Keratinocyte (primary cell): ENCODE measurements at regions not wholly inside any gene's neighbourhood (a gene's known extent, or its start where the extent isn't known, plus 50 kb on each side); places are given as distances from the start of the nearest gene placed in this dataset.

Source experiments
- DNase-seq: peaks from one replicate; pipeline ENCODE4 v3.0.0-alpha.2; 2011; ENCODE audit warnings: low read depth, missing footprints, low spot score
- FAIRE-seq: peaks from 2 replicates; lab custom pipeline; 2011; peaks lifted over from hg19 to GRCh38; lab: Jason Lieb, UNC
- H2AFZ ChIP-seq: 2 replicates; pipeline ENCODE4 v1.6.0; 2012; ENCODE audit warnings: low read length, control low read depth, inconsistent platforms; ENCODE audit not compliant: control insufficient read depth
- H3K27ac ChIP-seq: 2 replicates; pipeline ENCODE4 v1.5.1; 2011; ENCODE audit warnings: low read length; ENCODE audit not compliant: control insufficient read depth, insufficient read depth
- H3K27me3 ChIP-seq: 3 replicates; pipeline ENCODE4 v1.6.0; 2011; ENCODE audit warnings: low read length; ENCODE audit not compliant: control insufficient read depth, insufficient read depth; ENCODE audit errors: extremely low read depth
- H3K36me3 ChIP-seq, 2 experiments: 2 replicates in 1 of 2; 3 replicates in 1 of 2; pipeline ENCODE4 v1.5.1; 2011; ENCODE audit warnings: low read length in 2 of 2, mild to moderate bottlenecking in 1 of 2; ENCODE audit not compliant: control insufficient read depth in 2 of 2, insufficient read depth in 2 of 2; ENCODE audit errors: extremely low read depth in 1 of 2
- H3K4me1 ChIP-seq: 3 replicates; pipeline ENCODE4 v1.5.1; 2011; ENCODE audit warnings: low read length; ENCODE audit not compliant: control insufficient read depth, insufficient read depth; ENCODE audit errors: extremely low read depth
- H3K4me2 ChIP-seq: 3 replicates; pipeline ENCODE4 v1.6.0; 2011; ENCODE audit warnings: low read depth, low read length; ENCODE audit not compliant: control insufficient read depth, insufficient read depth; ENCODE audit errors: extremely low read depth
- H3K4me3 ChIP-seq, 3 experiments: fragments of 200-600 bp in 1 of 3; sonication (generic) in 1 of 3; 2 replicates in 2 of 3; 3 replicates in 1 of 3; pipeline ENCODE4 v1.5.1; 2011 to 2016; ENCODE audit warnings: low read length in 3 of 3, mild to moderate bottlenecking in 3 of 3, control low read depth in 2 of 3, inconsistent platforms in 1 of 3, low read depth in 1 of 3, mixed read lengths in 1 of 3, mixed run types in 1 of 3, moderate library complexity in 1 of 3; ENCODE audit not compliant: control insufficient read depth in 2 of 3, insufficient read depth in 2 of 3; ENCODE audit errors: extremely low read depth in 1 of 3
- H3K79me2 ChIP-seq: 2 replicates; pipeline ENCODE4 v1.6.0; 2012; ENCODE audit warnings: low read length; ENCODE audit not compliant: control insufficient read depth, insufficient read depth
- H3K9ac ChIP-seq: 3 replicates; pipeline ENCODE4 v1.6.0; 2011; ENCODE audit warnings: low read length; ENCODE audit not compliant: control insufficient read depth, insufficient read depth; ENCODE audit errors: extremely low read depth
- H3K9me1 ChIP-seq: 3 replicates; pipeline ENCODE4 v1.6.0; 2011; ENCODE audit warnings: low read length; ENCODE audit not compliant: control insufficient read depth, insufficient read depth; ENCODE audit errors: extremely low read depth
- H3K9me3 ChIP-seq: 2 replicates; pipeline ENCODE4 v1.5.1; 2012; ENCODE audit warnings: low read depth, low read length; ENCODE audit not compliant: control insufficient read depth
- H4K20me1 ChIP-seq: 3 replicates; pipeline ENCODE4 v1.6.0; 2011; ENCODE audit warnings: low read length; ENCODE audit not compliant: control insufficient read depth, insufficient read depth; ENCODE audit errors: extremely low read depth
- EZH2 ChIP-seq: IDR thresholded peaks from one replicate; pipeline ENCODE4 v1.6.1; 2012; ENCODE audit warnings: inconsistent platforms, mild to moderate bottlenecking, low read length, moderate library complexity
- dilution Hi-C: fragments of 300-500 bp; cut with MboI; formaldehyde crosslinking; loops from one replicate; pipeline ENCODE4 v1.7.0; 2020; ENCODE audit warnings: low sequenced_read_pairs; ENCODE audit not compliant: extremely low pct_ligation_motif_present
- TF ChIP-seq, protein P1 (sequence below), 3 experiments: IDR thresholded peaks in 1 of 3; conservative IDR thresholded peaks in 1 of 3; optimal IDR thresholded peaks in 1 of 3; 2 replicates in 2 of 3; 3 replicates in 1 of 3; pipeline versions ENCODE3 to v1.5.1; 2011; ENCODE audit warnings: low read length in 3 of 3, mild to moderate bottlenecking in 3 of 3, moderate library complexity in 2 of 3, control low read depth in 1 of 3, inconsistent platforms in 1 of 3; ENCODE audit not compliant: insufficient read depth in 2 of 3; ENCODE audit errors: extremely low read depth in 1 of 3

GRCh38 chr5:98700730-98701129 is 72.7 kb upstream of the RGMB start:
- no peak for FAIRE-seq
- dilution Hi-C loops, result no loop called here
- no peaks in the 10 kb centered on the region for H3K79me2 ChIP-seq

GRCh38 chr5:98705841-98706240 is 67.6 kb upstream of the RGMB start:
- dilution Hi-C loops, result no loop called here

More at GRCh38 chr5:98700730-98701129, 72.7 kb upstream of the RGMB start:
- peak overlapping the region; percentile 30 for H2AFZ ChIP-seq
- H3K4me3 ChIP-seq, result no peak overlapping the region
- H3K27ac ChIP-seq, result no peak overlapping the region
- no peak for TF ChIP-seq EZH2
- TF ChIP-seq, protein P1, sequence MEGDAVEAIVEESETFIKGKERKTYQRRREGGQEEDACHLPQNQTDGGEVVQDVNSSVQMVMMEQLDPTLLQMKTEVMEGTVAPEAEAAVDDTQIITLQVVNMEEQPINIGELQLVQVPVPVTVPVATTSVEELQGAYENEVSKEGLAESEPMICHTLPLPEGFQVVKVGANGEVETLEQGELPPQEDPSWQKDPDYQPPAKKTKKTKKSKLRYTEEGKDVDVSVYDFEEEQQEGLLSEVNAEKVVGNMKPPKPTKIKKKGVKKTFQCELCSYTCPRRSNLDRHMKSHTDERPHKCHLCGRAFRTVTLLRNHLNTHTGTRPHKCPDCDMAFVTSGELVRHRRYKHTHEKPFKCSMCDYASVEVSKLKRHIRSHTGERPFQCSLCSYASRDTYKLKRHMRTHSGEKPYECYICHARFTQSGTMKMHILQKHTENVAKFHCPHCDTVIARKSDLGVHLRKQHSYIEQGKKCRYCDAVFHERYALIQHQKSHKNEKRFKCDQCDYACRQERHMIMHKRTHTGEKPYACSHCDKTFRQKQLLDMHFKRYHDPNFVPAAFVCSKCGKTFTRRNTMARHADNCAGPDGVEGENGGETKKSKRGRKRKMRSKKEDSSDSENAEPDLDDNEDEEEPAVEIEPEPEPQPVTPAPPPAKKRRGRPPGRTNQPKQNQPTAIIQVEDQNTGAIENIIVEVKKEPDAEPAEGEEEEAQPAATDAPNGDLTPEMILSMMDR (optimal IDR thresholded peaks at IDR 0.05 in 1 of 3, IDR thresholded peaks at IDR 0.05 in 1 of 3, conservative IDR thresholded peaks at IDR 0.05 in 1 of 3; ENCODE audit: extremely low read depth in 1 of 3, insufficient read depth in 2 of 3, low read length in 3 of 3), result no peak
- H3K9me1 ChIP-seq, result no peaks in the 10 kb centered on the region
- H4K20me1 ChIP-seq, result no peaks in the 10 kb centered on the region
- H3K4me1 ChIP-seq, result no peaks in the 10 kb centered on the region
- H3K36me3 ChIP-seq, result no peaks in the 10 kb centered on the region
- H3K9ac ChIP-seq, result no peak overlapping the region
- no peaks in the 10 kb centered on the region for H3K9me3 ChIP-seq
- H3K27me3 ChIP-seq, result no peaks in the 10 kb centered on the region
- DNase-seq, result no peak
- no peak overlapping the region for H3K4me2 ChIP-seq

More at GRCh38 chr5:98705841-98706240, 67.6 kb upstream of the RGMB start:
- no peak overlapping the region for H3K4me2 ChIP-seq
- no peaks in the 10 kb centered on the region for H3K27me3 ChIP-seq
- DNase-seq (no peak), FAIRE-seq (no peak)
- no peaks in the 10 kb centered on the region for H4K20me1 ChIP-seq
- no peaks in the 10 kb centered on the region for H3K9me1 ChIP-seq
- H3K9me3 ChIP-seq, result no peaks in the 10 kb centered on the region
- TF ChIP-seq, protein P1 (optimal IDR thresholded peaks at IDR 0.05 in 1 of 3, IDR thresholded peaks at IDR 0.05 in 1 of 3, conservative IDR thresholded peaks at IDR 0.05 in 1 of 3; ENCODE audit: extremely low read depth in 1 of 3, insufficient read depth in 2 of 3, low read length in 3 of 3), result no peak
- TF ChIP-seq EZH2, result no peak
- H3K4me3 ChIP-seq, result no peak overlapping the region
- no peaks in the 10 kb centered on the region for H3K36me3 ChIP-seq
- H3K79me2 ChIP-seq, result no peaks in the 10 kb centered on the region
- no peak overlapping the region for H3K27ac ChIP-seq
- H3K4me1 ChIP-seq, result no peaks in the 10 kb centered on the region
- H3K9ac ChIP-seq, result no peak overlapping the region
- no peak overlapping the region for H2AFZ ChIP-seq
